ENCODE measurements at regions not wholly inside any gene's neighbourhood (a gene's known extent, or its start where the extent isn't known, plus 50 kb on each side); places are given as distances from the start of the nearest gene placed in this dataset.

DNA sequence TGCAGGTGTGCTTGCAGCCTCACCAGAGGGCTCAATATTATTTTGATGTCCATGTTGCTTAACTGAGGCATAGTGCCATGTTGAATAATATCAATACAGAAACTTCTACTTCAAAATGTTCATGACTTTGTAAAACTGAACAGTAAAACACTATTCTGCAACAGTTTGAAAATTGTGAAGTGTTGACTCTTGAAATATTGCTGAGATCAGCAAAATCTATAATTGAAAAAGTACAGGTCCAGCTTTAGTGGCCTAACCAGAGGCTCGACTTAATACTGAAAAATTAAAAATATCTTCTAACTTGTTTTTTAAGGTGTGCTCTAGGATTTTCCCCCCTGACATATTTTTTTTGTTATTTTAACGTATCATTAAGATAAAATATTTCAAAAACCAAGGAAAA is 1460.7 kb downstream of the EFNB2 start:
- DNase-seq (ENCODE audit: low read depth): no peak
- H3K9me3 ChIP-seq (ENCODE audit: control insufficient read depth, low read length): no peaks in the 10 kb centered on the region
- H3K4me3 ChIP-seq (ENCODE audit: low read length): no peak overlapping the region
- no peaks in the 10 kb centered on the region for H3K4me1 ChIP-seq (ENCODE audit: control insufficient read depth, insufficient read depth, low read length)
- no peaks in the 10 kb centered on the region for H3K36me3 ChIP-seq (ENCODE audit: control insufficient read depth, insufficient read depth, low read length, severe bottlenecking)
- H3K9ac ChIP-seq (ENCODE audit: low read length): no peak overlapping the region
- H3K27me3 ChIP-seq (replicated peaks; ENCODE audit: control insufficient read depth, insufficient read depth, low read length): no peaks in the 10 kb centered on the region

DNA sequence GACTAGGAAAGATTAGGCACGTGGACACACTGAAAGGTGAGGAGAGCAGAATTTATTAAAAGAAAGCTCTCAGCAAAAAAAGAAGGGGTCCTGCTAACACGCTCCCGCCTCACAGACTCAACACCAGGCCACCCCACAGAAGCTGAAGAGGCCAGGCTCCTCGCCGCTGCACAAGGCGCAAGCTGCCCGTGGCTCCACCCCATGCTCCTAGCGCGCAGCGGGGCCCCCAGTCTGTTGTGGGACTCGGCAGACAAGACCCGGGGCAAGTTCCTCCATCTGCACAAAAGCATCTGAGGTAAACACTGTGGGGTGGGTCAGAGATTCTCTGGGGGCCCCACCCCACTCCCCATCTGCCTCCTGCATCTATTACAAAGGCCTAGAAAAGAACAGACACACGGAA is 1462.4 kb downstream of the EFNB2 start:
- H3K4me3 ChIP-seq (ENCODE audit: low read length): no peak overlapping the region
- DNase-seq (ENCODE audit: low read depth): no peak
- H3K4me1 ChIP-seq (ENCODE audit: control insufficient read depth, insufficient read depth, low read length): no peaks in the 10 kb centered on the region
- no peaks in the 10 kb centered on the region for H3K36me3 ChIP-seq (ENCODE audit: control insufficient read depth, insufficient read depth, low read length, severe bottlenecking)
- no peak overlapping the region for H3K9ac ChIP-seq (ENCODE audit: low read length)
- no peaks in the 10 kb centered on the region for H3K9me3 ChIP-seq (ENCODE audit: control insufficient read depth, low read length)
- no peaks in the 10 kb centered on the region for H3K27me3 ChIP-seq (replicated peaks; ENCODE audit: control insufficient read depth, insufficient read depth, low read length)

DNA sequence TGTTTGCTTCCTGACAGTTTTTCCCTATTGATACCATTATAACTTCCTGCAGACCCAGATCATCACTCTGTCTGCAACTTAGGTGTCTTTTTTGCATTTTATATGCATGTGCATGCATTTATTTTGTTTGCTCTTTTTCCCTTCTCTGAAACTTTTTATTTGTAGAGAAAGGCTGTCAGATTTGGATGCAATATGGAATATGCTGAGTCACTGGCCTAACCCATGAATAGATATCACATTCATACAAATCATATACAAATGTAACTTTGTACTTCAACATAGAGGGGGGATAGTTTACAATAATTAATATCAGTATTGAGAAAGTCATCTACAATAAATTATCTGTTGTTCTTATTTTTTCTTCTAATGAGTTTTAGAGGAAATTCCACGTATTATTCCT is 1465.0 kb downstream of the EFNB2 start:
- Histone ChIP-seq H3K4me3 (ENCODE audit: low read length) (no peak overlapping the region), H3K9ac (ENCODE audit: low read length) (no peak overlapping the region), H3K27me3 (replicated peaks; ENCODE audit: control insufficient read depth, insufficient read depth, low read length) (no peaks in the 10 kb centered on the region), H3K4me1 (ENCODE audit: control insufficient read depth, insufficient read depth, low read length) (no peaks in the 10 kb centered on the region), H3K9me3 (ENCODE audit: control insufficient read depth, low read length) (no peaks in the 10 kb centered on the region), H3K36me3 (ENCODE audit: control insufficient read depth, insufficient read depth, low read length, severe bottlenecking) (no peaks in the 10 kb centered on the region)
- peak; percentile 39 for DNase-seq (ENCODE audit: low read depth)

DNA sequence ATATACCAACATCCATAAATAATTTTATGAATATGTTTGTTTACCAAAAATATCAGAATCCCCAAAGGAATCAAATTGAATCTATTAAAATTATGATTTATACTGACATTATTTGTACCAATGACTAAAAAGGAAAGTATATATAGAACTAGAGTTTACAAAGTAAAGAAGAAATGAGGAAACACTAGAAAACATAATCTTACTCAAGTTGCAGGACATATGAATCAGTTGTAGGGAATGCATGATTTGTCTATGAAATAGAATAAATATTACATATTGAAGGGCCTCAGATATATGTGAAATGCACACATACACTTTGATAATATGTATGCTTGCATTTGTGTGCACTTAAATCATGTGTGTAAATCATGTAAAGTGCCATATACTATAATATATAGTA is 1466.4 kb downstream of the EFNB2 start:
- H3K4me1 ChIP-seq (ENCODE audit: control insufficient read depth, insufficient read depth, low read length): no peaks in the 10 kb centered on the region
- peak; percentile 44 for DNase-seq (ENCODE audit: low read depth)
- H3K36me3 ChIP-seq (ENCODE audit: control insufficient read depth, insufficient read depth, low read length, severe bottlenecking): no peaks in the 10 kb centered on the region
- H3K27me3 ChIP-seq (replicated peaks; ENCODE audit: control insufficient read depth, insufficient read depth, low read length): no peaks in the 10 kb centered on the region
- H3K9me3 ChIP-seq (ENCODE audit: control insufficient read depth, low read length): peaks cover under 1% of the 10 kb centered on the region
- H3K9ac ChIP-seq (ENCODE audit: low read length): no peak overlapping the region
- H3K4me3 ChIP-seq (ENCODE audit: low read length): no peak overlapping the region

DNA sequence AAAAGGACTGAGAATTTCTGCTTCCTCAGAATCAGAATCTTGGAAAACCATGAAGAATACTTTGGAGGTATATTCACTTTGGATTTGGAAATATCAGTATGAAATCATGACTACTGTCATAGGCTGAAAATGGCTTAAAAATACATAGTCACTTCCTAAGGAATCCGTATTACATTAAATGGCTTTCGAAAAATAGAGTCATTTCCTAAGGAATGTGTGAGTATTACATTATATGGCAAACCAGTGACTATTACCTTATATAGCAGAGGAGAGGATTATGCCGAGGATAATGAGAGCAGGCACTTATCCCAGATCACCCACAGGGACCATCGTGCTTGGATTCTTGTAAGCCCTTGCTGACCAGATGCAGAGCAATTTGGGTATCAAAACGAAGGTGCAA is 1471.8 kb downstream of the EFNB2 start:
- H3K4me3 ChIP-seq (ENCODE audit: low read length): no peak overlapping the region
- no peaks in the 10 kb centered on the region for H3K27me3 ChIP-seq (replicated peaks; ENCODE audit: control insufficient read depth, insufficient read depth, low read length)
- no peak for DNase-seq (ENCODE audit: low read depth)
- no peaks in the 10 kb centered on the region for H3K36me3 ChIP-seq (ENCODE audit: control insufficient read depth, insufficient read depth, low read length, severe bottlenecking)
- H3K9ac ChIP-seq (ENCODE audit: low read length): no peak overlapping the region
- no peaks in the 10 kb centered on the region for H3K4me1 ChIP-seq (ENCODE audit: control insufficient read depth, insufficient read depth, low read length)
- H3K9me3 ChIP-seq (ENCODE audit: control insufficient read depth, low read length): peaks cover 9% of the 10 kb centered on the region

DNA sequence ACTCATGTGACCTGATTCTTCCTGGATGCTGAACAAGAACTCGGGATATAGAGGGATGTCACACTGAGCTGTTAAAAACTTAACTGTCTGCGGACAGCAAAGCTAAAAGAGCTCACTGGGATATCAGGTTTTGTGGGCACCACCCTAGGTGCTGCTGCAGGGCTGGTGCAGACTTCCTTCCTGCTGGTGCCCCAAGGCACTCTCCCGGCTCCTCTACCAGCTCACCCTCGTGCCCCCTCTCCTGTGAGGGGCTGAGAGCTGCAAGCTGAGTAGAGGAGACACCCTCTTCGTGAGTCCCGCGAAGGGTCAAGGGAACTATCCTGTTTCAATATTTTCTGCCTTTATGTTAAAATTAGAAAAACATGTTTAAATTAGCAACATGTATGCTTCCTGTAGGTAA is 1475.7 kb downstream of the EFNB2 start:
- peaks cover 9% of the 10 kb centered on the region for H3K9me3 ChIP-seq (ENCODE audit: control insufficient read depth, low read length)
- no peak overlapping the region for H3K9ac ChIP-seq (ENCODE audit: low read length)
- no peak overlapping the region for H3K4me3 ChIP-seq (ENCODE audit: low read length)
- no peaks in the 10 kb centered on the region for H3K27me3 ChIP-seq (replicated peaks; ENCODE audit: control insufficient read depth, insufficient read depth, low read length)
- no peaks in the 10 kb centered on the region for H3K36me3 ChIP-seq (ENCODE audit: control insufficient read depth, insufficient read depth, low read length, severe bottlenecking)
- H3K4me1 ChIP-seq (ENCODE audit: control insufficient read depth, insufficient read depth, low read length): no peaks in the 10 kb centered on the region
- DNase-seq (ENCODE audit: low read depth): no peak

DNA sequence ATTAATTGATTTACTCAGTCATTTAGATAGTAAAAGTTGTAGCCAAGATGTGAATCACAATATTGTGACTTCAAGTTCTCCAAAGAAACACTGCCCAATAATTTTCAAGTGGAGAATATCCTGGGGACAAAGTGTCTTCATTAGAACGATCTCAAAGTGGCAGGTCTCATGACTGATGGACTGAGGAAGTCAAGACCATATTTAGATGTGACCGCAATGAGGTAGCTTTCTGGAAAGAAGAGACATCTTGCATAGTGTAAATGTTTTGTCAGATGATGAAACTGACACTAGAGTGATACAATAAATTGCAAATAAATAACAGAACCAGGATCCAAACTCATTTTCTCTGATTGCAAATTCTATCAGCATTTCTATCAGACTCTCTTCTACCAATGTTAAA is 1476.9 kb downstream of the EFNB2 start:
- no peak overlapping the region for H3K4me3 ChIP-seq (ENCODE audit: low read length)
- no peaks in the 10 kb centered on the region for H3K36me3 ChIP-seq (ENCODE audit: control insufficient read depth, insufficient read depth, low read length, severe bottlenecking)
- no peak overlapping the region for H3K9ac ChIP-seq (ENCODE audit: low read length)
- H3K4me1 ChIP-seq (ENCODE audit: control insufficient read depth, insufficient read depth, low read length): no peaks in the 10 kb centered on the region
- H3K9me3 ChIP-seq (ENCODE audit: control insufficient read depth, low read length): peaks cover 3% of the 10 kb centered on the region
- no peak for DNase-seq (ENCODE audit: low read depth)
- no peaks in the 10 kb centered on the region for H3K27me3 ChIP-seq (replicated peaks; ENCODE audit: control insufficient read depth, insufficient read depth, low read length)

DNA sequence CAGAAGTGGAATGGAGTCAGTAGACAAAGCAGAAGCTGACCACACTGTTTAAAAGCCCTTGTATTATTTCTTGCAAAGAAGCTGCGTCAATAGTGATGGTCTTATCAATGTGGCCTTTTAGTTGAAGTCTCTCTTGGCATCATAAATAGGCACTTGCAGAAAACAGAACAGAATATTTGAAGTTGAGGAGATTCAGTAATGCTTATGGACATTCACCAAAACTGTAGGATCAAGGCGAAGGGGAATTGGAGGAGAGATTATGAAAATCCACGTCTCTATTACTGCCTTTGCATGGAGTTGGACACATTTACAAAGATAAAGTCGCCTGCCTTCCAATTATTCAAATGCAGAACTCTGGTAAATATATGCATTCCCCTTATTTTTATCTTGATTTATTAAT is 1482.8 kb downstream of the EFNB2 start:
- no peaks in the 10 kb centered on the region for H3K27me3 ChIP-seq (replicated peaks; ENCODE audit: control insufficient read depth, insufficient read depth, low read length)
- no peaks in the 10 kb centered on the region for H3K4me1 ChIP-seq (ENCODE audit: control insufficient read depth, insufficient read depth, low read length)
- DNase-seq (ENCODE audit: low read depth): no peak
- no peak overlapping the region for H3K4me3 ChIP-seq (ENCODE audit: low read length)
- no peaks in the 10 kb centered on the region for H3K36me3 ChIP-seq (ENCODE audit: control insufficient read depth, insufficient read depth, low read length, severe bottlenecking)
- H3K9ac ChIP-seq (ENCODE audit: low read length): no peak overlapping the region
- no peaks in the 10 kb centered on the region for H3K9me3 ChIP-seq (ENCODE audit: control insufficient read depth, low read length)

DNA sequence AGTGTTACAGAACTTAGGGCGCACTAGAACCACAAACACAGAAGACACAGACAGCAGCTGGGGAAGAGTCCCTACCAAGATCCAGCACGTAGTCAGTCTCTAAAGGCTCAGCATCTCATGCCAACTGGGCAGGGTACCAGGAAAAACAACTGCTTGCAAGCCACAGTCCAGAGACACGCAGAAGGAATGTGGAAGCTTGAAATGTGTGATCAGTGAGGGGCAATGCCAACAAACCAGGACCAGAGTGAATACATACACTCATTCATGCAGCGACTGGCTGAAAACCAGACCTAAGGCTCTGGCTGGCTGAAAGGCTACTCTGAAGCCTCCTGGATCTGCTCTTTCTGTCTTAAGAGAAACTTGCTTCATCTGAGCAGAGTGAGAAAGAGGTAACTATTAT is 1484.8 kb downstream of the EFNB2 start:
- no peaks in the 10 kb centered on the region for H3K27me3 ChIP-seq (replicated peaks; ENCODE audit: control insufficient read depth, insufficient read depth, low read length)
- H3K9me3 ChIP-seq (ENCODE audit: control insufficient read depth, low read length): no peaks in the 10 kb centered on the region
- DNase-seq (ENCODE audit: low read depth): peak; percentile 36

DNA sequence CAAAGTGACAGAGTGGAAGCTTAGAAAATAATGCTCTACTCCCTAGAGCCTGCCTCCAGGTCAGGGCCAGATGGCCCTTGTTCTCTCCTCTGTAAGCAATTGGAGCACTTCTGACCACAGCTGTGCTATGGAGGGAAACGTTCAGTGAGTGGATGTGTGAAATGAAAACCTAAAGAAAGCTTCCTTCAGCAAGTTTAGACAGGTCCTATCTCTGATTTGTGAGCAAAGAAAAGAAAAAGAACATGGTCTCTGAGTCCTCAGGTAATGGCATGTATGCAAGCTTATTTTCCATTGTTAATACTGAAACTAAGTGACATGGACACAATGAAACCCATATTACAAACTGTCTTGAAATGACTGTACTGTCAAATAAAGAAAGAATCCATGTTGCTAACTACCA is 1486.8 kb downstream of the EFNB2 start:
- Histone ChIP-seq H3K4me1 (ENCODE audit: control insufficient read depth, insufficient read depth, low read length) (no peaks in the 10 kb centered on the region), H3K9me3 (ENCODE audit: control insufficient read depth, low read length) (no peaks in the 10 kb centered on the region), H3K27me3 (replicated peaks; ENCODE audit: control insufficient read depth, insufficient read depth, low read length) (no peaks in the 10 kb centered on the region), H3K36me3 (ENCODE audit: control insufficient read depth, insufficient read depth, low read length, severe bottlenecking) (no peaks in the 10 kb centered on the region), H3K9ac (ENCODE audit: low read length) (no peak overlapping the region), H3K4me3 (ENCODE audit: low read length) (no peak overlapping the region)
- no peak for DNase-seq (ENCODE audit: low read depth)

More for the DNA sequence above, 1484.8 kb downstream of the EFNB2 start:
- Histone ChIP-seq H3K4me1 (ENCODE audit: control insufficient read depth, insufficient read depth, low read length) (no peaks in the 10 kb centered on the region), H3K9ac (ENCODE audit: low read length) (no peak overlapping the region), H3K36me3 (ENCODE audit: control insufficient read depth, insufficient read depth, low read length, severe bottlenecking) (no peaks in the 10 kb centered on the region), H3K4me3 (ENCODE audit: low read length) (no peak overlapping the region)

DNA sequence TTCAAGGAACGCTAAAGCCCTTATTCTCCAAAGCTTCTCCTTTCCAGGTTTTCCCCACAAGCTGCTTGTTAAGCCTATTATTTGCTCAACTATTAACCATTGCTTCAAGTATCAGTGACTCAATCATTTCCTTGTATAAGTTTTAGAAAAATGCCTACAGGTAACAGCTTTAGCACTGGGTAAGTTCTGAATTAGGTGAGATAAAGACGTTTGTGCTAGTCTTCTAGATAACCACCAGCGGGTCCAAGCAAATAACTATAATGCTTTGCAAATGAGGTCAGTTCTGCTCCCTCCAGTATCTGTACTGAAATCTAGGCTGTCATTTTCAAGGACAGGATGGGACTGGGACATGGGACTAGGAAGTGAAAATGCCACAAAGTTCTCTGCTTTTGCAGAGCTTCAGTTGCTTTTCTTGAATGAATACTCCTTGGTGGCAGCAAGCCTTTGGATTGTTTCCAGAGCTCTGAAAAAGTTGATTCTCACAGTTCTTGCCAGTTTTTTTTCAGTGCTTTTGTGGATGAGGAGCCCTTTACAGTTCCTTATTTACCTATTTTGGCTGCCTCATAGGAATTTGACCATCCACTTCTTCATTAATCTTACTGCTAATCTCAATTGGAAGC is 1487.7 kb downstream of the EFNB2 start:
- H3K9ac ChIP-seq (ENCODE audit: low read length): no peak overlapping the region
- peak; percentile 23 for DNase-seq (ENCODE audit: low read depth)

DNA sequence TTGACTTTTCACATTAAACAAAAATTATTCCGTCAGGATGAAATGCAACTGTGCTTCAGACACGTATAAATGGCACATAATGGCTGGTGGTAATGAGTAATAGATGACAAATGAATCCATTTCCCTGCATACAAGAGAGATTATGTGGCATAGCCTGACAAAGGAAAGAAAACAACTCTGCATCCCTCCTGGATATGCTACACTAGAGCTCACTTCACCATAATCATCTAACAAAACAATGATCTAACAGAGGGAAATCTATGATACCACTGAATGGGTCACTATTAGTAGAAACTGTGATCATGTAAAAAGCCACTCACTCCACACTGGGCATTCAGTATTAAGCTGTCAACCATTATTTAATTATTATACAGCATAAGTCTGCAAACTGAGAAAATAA is 1498.4 kb downstream of the EFNB2 start:
- H3K4me3 ChIP-seq (ENCODE audit: low read length): no peak overlapping the region

More for the DNA sequence above, 1487.7 kb downstream of the EFNB2 start:
- Histone ChIP-seq H3K9me3 (ENCODE audit: control insufficient read depth, low read length) (no peaks in the 10 kb centered on the region), H3K27me3 (replicated peaks; ENCODE audit: control insufficient read depth, insufficient read depth, low read length) (no peaks in the 10 kb centered on the region), H3K4me3 (ENCODE audit: low read length) (no peak overlapping the region), H3K4me1 (ENCODE audit: control insufficient read depth, insufficient read depth, low read length) (no peaks in the 10 kb centered on the region), H3K36me3 (ENCODE audit: control insufficient read depth, insufficient read depth, low read length, severe bottlenecking) (no peaks in the 10 kb centered on the region)

More for the DNA sequence above, 1498.4 kb downstream of the EFNB2 start:
- Histone ChIP-seq H3K36me3 (ENCODE audit: control insufficient read depth, insufficient read depth, low read length, severe bottlenecking) (no peaks in the 10 kb centered on the region), H3K4me1 (ENCODE audit: control insufficient read depth, insufficient read depth, low read length) (peaks cover 3% of the 10 kb centered on the region), H3K27me3 (replicated peaks; ENCODE audit: control insufficient read depth, insufficient read depth, low read length) (no peaks in the 10 kb centered on the region), H3K9me3 (ENCODE audit: control insufficient read depth, low read length) (peaks cover 3% of the 10 kb centered on the region), H3K9ac (ENCODE audit: low read length) (no peak overlapping the region)
- peak; percentile 9 for DNase-seq (ENCODE audit: low read depth)

Data from adipocyte (in vitro differentiated cells).